GM19025 (cell line): ENCODE measurements at regions not wholly inside any gene's neighbourhood (a gene's known extent, or its start where the extent isn't known, plus 50 kb on each side); places are given as distances from the start of the nearest gene placed in this dataset.
A peak's percentile ranks its signal among the peaks of the same experiment; 100 is the strongest.
"Not testable (repeated sequence)": the region's sequence is repeated elsewhere in the genome, so short reads cannot be mapped to it uniquely, and the experiment has no call there.

Source experiments
- ATAC-seq: cut with Tn5 transposase; IDR thresholded peaks from one replicate; pipeline ENCODE4 v1.9.1; 2021; ENCODE audit warnings: mild to moderate bottlenecking, low read depth, moderate library complexity; ENCODE audit not compliant: unreplicated experiment

DNA sequence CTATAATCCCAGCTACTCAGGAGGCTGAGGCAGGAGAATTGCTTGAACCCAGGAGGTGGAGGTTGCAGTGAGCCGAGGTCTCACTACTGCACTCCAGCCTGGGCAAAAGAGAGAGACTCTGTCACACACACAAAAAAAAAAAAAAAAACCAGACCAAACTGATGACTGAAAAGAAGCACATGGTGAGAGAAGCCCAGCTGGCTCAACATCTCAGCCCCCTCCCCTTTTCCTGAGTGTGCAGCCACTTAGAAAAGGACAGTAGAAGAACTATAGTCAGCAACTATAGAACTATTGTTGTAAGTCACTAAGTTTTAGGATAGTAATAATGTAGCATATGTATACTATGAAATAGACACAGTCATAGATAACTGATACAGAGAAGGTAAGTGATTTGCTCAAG, 87.2 kb upstream of the RALGPS2 start:
- no peak for ATAC-seq

DNA sequence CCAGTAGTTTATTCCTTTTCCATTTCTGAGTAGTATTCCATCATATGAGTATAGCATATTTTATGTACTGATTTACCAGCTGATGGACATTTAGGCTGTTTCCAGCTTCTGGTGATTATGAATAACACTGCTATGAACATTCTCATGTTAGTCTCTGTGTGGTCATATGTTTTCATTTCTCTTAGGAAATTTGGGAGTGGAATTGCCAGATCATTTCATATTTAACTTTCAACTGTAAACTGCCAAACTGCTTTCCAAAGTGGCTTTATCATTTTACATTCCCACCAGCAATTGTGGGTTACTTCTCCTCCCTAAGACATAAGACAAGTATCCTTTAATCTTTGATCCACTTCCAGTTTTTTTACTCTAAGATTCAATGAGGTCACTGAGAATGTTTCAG, 85.7 kb upstream of the RALGPS2 start:
- ATAC-seq = no peak

DNA sequence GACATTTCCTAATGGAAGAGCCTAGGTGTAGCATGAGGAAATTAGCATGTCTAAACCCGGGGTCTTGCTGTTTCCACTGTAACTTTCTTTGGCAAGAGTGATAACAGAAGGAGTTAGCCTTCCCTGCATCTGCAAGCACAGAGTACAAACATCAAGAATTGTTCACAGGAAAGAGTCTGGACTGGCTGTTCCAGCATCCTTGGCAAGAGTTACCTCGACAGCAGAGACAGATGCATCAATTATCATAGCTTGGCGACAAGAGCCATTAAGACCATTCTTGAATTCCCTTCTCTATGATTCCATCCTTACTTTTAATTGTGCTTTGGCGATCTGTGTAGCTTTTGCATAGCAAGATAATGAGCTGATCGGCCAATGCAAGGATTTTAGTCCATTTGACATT, 82.8 kb upstream of the RALGPS2 start:
- ATAC-seq = no peak

DNA sequence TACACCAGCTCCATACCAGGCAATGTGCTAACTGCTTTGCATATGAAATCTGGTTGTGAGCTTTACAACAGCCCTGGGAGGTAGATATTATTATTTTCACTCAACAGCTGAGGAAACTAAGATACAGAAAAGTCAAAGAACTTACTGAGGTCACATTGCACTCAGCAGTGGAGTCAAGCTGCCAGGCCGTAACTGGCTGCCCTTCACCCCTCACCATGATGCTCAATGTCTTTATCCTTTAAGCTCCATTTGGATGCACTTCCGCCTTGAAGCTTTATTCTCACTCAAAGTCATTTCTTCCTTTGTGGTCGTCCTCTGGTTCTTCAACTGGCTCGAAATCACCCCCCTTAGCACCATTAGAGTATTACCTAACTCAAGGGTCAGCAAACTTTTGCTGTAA, 81.7 kb upstream of the RALGPS2 start:
- ATAC-seq = no peak

DNA sequence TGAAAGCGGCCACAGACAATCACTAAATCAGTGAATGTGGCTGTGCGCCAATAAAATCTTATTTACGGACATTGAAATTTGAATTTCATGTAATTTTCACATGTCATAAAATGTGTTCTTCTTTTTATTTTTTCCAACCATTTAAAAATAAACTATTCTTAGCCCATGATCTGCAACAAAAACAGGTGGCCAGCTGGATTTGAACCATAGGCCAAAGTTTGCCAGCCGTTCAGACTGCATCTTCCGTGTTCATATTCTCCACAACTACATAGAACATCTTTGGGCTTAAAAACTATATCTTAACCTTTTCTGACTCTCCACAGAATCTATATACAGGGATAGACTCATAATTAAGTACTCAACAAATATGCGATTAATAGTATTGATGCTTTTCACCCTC, 81.2 kb upstream of the RALGPS2 start:
- ATAC-seq = no peak

DNA sequence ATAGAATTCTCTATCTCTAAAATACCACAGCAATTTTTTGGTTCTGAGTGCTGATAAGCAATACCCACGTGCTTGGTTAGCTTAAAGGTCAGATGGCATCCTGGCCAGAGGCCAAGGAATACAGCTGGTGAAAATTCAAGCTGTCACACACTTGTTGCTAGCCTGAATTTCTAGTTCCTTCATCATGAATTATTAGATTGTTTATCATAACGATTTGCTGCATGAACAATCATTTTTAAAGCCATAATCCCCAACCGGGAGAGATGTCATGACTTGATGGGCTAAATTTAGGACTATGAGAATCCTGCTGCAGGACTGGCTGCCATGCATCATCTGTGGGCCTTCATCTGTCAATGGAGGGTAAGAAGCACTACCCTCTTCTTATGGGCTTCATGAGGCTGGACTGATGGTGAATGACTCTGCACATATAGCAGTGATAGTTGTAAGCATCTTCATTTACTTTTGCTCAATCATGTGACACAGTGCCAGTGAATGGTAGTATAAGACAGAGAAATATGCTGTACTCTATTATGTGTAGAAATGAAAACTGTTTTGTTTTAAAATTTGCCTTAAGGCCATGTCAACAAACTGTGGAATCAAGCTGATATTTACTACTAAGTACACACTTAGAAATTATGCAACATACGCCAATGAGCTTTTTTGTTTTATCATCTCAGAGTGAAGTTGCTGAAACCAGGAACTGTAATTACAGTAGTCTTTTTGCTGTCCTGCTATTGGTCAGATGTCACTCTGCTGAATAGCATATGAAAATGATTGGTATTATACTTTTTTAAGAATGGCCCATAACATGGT, 80.5 kb upstream of the RALGPS2 start:
- ATAC-seq = no peak

GRCh38 chr1:178645157-178645807, 79.8 kb upstream of the RALGPS2 start:
- no peak for ATAC-seq

GRCh38 chr1:178645808-178646200, 79.2 kb upstream of the RALGPS2 start:
- no peak for ATAC-seq

DNA sequence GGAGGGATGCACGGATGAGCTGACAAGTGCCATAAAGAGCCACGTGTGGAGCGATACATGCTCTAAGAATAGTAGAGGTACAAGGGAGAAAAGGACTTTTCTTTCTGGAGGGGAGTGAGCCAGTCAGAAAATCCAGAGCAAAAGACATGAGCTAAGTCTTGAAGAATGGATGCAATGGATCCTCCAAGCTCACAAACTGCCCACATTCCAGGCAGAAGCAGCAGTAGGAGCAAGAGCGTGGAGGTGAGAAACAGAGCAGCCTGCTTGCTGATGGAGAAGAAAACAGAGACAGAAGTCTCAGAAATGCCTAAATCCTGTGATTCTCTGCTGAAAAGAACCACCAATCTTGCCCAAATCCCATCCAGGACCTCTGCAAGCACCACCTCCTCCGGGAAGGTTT, 78.2 kb upstream of the RALGPS2 start:
- no peak for ATAC-seq

DNA sequence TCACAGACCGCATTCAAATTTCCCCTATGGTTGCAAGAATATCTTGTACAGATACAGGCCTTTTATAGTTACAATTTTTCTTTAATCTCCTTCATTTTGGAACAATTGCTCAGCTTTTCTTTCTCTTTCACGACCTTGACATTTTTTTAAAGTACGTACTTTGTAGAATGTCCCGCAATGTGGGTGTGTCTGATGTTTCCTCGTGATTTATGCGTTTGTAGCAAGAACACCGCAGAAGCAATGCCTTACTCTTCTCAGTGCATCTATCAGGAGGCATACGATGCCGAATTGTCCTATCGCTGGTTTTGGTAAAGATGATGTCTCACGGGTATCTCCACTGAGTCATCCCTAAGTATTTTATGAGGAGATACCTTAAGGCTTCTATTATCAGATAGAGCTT, 76.9 kb upstream of the RALGPS2 start:
- no peak for ATAC-seq

- ATAC-seq = no peak
Observed at GRCh38 chr1:178649582-178650350, 75.3 kb upstream of the RALGPS2 start.

GRCh38 chr1:178650934-178651511, 74.0 kb upstream of the RALGPS2 start:
- ATAC-seq = no peak

GRCh38 chr1:178651742-178652141, 73.3 kb upstream of the RALGPS2 start:
- no peak for ATAC-seq

- ATAC-seq = no peak
Observed at GRCh38 chr1:178652506-178653490, 72.2 kb upstream of the RALGPS2 start.

DNA sequence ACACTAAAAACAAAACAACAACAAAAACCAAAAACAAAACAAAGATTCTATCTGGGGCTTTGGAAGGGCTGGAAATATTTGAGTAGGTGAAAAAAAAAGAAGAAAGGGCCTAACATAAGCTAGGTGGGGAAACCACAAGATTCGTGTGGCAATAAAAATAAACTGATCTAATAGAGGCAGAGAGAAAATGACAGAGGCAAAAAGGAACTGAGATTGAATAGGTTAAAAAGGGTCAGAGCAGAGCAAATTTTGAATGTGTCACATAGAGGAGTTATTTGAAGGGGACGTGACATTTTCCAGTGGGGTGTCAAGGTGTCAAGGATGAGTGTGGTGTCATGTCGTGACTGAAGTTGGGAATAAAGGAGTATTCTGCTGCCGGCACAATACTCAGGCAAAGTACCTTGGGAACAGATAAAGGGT, 65.2 kb upstream of the RALGPS2 start:
- peak; percentile 41 for ATAC-seq

- ATAC-seq = no peak
Observed at GRCh38 chr1:178660461-178660860, 64.6 kb upstream of the RALGPS2 start.

DNA sequence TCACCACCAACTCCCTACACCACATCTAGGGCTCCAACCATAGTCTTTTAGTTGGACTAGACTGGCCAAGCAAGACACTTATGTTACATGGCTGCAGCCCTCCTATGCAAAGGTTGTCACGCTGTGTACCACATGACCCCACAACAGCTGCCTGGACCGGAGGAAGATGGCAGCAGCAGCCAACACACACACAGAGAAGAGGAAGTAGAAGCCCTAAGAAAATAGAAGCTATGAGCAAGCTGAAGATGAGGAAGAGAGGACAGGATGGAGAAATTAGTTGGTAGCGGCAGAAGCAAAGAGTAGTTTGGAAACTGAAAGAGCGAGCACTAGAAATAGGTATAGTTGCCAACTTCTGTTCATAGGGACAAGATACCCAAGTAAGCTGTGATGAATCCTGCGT, 60.8 kb upstream of the RALGPS2 start:
- ATAC-seq = peak; percentile 74

DNA sequence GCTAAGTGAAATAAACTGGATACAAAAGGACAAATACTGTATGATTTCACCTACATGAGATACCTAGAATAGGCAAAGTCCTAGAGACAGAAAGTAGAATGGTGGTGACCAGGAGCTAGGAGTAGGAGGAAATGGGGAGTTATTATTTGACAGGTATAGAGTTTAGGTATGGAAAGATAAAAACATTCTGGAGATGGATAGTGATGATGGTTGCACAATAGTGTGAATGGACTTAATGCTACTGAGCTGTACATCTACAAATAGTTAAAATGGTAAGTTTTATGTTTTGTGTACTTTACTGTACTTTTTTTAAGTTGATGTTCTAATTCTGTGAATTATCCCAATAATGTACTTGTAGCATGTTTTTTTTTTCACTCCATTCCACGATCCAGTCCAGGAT, 59.5 kb upstream of the RALGPS2 start:
- no peak for ATAC-seq

DNA sequence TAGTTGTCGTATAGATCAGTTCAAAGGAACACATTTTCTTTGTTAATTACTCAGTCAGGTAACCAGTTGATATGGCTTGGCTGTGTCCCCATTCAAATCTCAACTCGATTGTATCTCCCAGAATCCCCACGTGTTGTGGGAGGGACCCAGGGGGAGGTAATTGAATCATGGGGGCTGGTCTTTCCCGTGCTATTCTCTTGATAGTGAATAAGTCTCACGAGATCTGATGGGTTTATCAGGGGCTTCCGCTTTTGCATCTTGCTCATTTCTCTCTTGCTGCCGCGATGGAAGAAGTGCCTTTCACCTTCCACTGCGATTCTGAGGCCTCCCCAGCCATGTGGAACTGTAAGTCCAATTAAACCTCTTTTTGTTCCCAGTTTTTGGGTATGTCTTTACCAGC, 58.2 kb upstream of the RALGPS2 start:
- ATAC-seq = not testable (repeated sequence)

DNA sequence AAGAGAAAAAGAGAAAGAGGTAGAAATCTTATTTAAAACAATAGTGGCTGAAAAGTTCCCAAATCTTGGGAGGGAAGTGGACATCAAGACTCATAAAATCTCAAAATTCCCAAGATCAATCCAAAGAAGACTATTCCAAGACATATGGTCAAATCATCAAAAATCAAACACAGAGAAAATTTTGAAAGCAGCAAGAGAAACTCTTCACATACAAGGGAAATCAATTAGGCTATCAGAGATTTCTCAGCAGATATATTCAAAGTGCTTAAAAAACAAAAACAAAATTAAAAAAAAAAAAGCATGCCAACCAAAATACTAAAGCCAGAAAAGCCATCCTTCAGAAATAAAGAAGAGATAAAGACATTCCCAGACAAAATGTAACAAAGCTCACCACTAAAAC, 52.6 kb upstream of the RALGPS2 start:
- ATAC-seq = no peak
